Endothelial cell (in vitro differentiated cells): ENCODE measurements at regions not wholly inside any gene's neighbourhood (a gene's known extent, or its start where the extent isn't known, plus 50 kb on each side); places are given as distances from the start of the nearest gene placed in this dataset.

ENCODE experiments used
- DNase-seq: peaks from one replicate; pipeline ENCODE4 v3.0.0; 2021; ENCODE audit warnings: low spot score
- H3K27ac Mint-ChIP-seq: one replicate; pipeline ENCODE4 v1.8.0; 2021; ENCODE audit warnings: mixed read lengths, inconsistent platforms; ENCODE audit not compliant: unreplicated experiment
- H3K27me3 Mint-ChIP-seq: one replicate; pipeline ENCODE4 v1.8.0; 2021; ENCODE audit warnings: mild to moderate bottlenecking, moderate library complexity, mixed read lengths, inconsistent platforms; ENCODE audit not compliant: unreplicated experiment
- H3K36me3 Mint-ChIP-seq: one replicate; pipeline ENCODE4 v1.8.0; 2021; ENCODE audit warnings: mild to moderate bottlenecking, low read depth, mixed read lengths, inconsistent platforms; ENCODE audit not compliant: unreplicated experiment
- H3K4me1 Mint-ChIP-seq: one replicate; pipeline ENCODE4 v1.8.0; 2021; ENCODE audit warnings: mild to moderate bottlenecking, mixed read lengths, inconsistent platforms; ENCODE audit not compliant: unreplicated experiment
- H3K4me3 Mint-ChIP-seq: one replicate; pipeline ENCODE4 v1.8.0; 2021; ENCODE audit warnings: mild to moderate bottlenecking, mixed read lengths, inconsistent platforms; ENCODE audit not compliant: unreplicated experiment
- H3K9me3 Mint-ChIP-seq: one replicate; pipeline ENCODE4 v1.8.0; 2021; ENCODE audit warnings: mixed read lengths, inconsistent platforms; ENCODE audit not compliant: unreplicated experiment
- TF ChIP-seq, protein P1 (sequence below): fragments of 200-600 bp; sonication (generic); IDR thresholded peaks from one replicate; pipeline ENCODE4 v1.5.0; 2021; ENCODE audit warnings: antibody characterized with exemption; ENCODE audit not compliant: unreplicated experiment

DNA sequence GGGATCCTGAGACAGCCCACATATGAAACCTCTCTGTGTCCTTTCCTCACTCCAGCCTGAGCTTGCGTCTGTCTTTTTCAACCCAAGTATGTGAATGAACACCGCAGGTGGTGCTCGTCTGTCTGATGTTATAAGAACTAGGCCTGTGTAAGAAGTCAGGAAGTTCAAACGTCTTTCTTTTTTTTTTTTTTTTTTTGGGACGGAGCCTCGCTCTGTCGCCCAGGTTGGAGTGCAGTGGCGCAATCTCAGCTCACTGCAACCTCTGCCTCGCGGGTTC lies 92.3 kb downstream of the ANKRD10 start:
- H3K27ac Mint-ChIP-seq = no peak overlapping the region
- H3K27me3 Mint-ChIP-seq = no peaks in the 10 kb centered on the region
- DNase-seq = no peak
- no peaks in the 10 kb centered on the region for H3K4me1 Mint-ChIP-seq
- TF ChIP-seq, protein P1, sequence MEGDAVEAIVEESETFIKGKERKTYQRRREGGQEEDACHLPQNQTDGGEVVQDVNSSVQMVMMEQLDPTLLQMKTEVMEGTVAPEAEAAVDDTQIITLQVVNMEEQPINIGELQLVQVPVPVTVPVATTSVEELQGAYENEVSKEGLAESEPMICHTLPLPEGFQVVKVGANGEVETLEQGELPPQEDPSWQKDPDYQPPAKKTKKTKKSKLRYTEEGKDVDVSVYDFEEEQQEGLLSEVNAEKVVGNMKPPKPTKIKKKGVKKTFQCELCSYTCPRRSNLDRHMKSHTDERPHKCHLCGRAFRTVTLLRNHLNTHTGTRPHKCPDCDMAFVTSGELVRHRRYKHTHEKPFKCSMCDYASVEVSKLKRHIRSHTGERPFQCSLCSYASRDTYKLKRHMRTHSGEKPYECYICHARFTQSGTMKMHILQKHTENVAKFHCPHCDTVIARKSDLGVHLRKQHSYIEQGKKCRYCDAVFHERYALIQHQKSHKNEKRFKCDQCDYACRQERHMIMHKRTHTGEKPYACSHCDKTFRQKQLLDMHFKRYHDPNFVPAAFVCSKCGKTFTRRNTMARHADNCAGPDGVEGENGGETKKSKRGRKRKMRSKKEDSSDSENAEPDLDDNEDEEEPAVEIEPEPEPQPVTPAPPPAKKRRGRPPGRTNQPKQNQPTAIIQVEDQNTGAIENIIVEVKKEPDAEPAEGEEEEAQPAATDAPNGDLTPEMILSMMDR = no peak
- H3K9me3 Mint-ChIP-seq = no peaks in the 10 kb centered on the region
- no peaks in the 10 kb centered on the region for H3K36me3 Mint-ChIP-seq
- H3K4me3 Mint-ChIP-seq = no peak overlapping the region

DNA sequence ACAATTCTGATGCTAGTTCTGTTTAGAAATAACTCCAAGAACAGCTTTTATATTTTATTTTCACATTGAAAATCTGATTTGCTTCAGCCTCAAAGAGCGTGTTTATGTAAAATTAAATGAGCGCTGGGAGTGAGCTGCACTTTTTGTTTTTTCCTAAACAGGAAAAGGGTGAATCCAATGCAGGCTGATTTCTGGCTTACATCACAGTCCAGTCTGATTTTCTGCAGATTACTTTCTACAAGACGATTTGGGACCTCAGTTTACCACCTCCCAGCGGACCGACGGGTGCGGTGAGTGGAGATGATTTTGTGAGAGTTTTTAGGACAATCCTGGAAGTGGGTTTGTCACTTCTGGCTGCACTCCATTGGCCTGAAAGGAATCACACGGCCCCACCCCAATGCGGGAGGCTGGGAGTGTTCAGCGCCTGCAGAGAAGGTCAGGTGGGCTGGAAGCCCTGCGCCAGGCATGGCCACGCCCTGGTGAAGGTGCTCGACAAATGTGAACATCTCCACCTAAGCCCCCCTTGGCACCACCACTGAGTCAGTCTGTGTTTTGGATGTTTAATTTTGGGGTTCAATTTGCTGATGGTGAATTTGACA lies 90.1 kb downstream of the ANKRD10 start:
- no peaks in the 10 kb centered on the region for H3K27me3 Mint-ChIP-seq
- H3K9me3 Mint-ChIP-seq = no peaks in the 10 kb centered on the region
- TF ChIP-seq, protein P1 = no peak
- H3K36me3 Mint-ChIP-seq = no peaks in the 10 kb centered on the region
- H3K4me1 Mint-ChIP-seq = no peaks in the 10 kb centered on the region
- no peak for DNase-seq
- no peak overlapping the region for H3K27ac Mint-ChIP-seq
- no peak overlapping the region for H3K4me3 Mint-ChIP-seq

GRCh38 chr13:110825516-110825915 lies 89.4 kb downstream of the ANKRD10 start:
- Mint-ChIP-seq H3K27ac (no peak overlapping the region), H3K27me3 (peaks cover 1% of the 10 kb centered on the region), H3K4me3 (no peak overlapping the region), H3K9me3 (no peaks in the 10 kb centered on the region), H3K4me1 (no peaks in the 10 kb centered on the region), H3K36me3 (no peaks in the 10 kb centered on the region)
- TF ChIP-seq, protein P1 = no peak
- DNase-seq = no peak

DNA sequence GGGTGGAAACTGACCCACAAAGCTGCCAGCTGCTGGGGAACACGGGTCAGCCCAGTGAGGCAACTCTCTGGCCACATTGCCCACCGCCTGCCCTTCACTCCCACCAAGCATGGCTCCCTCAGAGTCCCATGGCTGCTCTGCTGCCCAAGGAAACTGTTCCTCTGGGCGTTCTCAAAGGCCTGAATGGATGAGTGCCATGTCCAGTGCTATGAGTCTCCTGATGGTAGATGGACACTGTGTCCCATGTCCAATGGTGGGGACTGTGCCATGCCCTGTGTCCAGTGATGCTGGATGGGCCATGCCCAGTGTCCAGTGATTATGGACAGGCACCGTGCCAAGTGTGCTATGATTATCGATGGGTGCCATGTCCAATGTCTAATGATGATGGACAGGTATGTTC lies 88.8 kb downstream of the ANKRD10 start:
- H3K27ac Mint-ChIP-seq = no peak overlapping the region
- H3K36me3 Mint-ChIP-seq = no peaks in the 10 kb centered on the region
- H3K27me3 Mint-ChIP-seq = peaks cover 1% of the 10 kb centered on the region
- H3K9me3 Mint-ChIP-seq = no peaks in the 10 kb centered on the region
- DNase-seq = no peak
- TF ChIP-seq, protein P1 = no peak
- H3K4me3 Mint-ChIP-seq = no peak overlapping the region
- H3K4me1 Mint-ChIP-seq = peaks cover 1% of the 10 kb centered on the region

DNA sequence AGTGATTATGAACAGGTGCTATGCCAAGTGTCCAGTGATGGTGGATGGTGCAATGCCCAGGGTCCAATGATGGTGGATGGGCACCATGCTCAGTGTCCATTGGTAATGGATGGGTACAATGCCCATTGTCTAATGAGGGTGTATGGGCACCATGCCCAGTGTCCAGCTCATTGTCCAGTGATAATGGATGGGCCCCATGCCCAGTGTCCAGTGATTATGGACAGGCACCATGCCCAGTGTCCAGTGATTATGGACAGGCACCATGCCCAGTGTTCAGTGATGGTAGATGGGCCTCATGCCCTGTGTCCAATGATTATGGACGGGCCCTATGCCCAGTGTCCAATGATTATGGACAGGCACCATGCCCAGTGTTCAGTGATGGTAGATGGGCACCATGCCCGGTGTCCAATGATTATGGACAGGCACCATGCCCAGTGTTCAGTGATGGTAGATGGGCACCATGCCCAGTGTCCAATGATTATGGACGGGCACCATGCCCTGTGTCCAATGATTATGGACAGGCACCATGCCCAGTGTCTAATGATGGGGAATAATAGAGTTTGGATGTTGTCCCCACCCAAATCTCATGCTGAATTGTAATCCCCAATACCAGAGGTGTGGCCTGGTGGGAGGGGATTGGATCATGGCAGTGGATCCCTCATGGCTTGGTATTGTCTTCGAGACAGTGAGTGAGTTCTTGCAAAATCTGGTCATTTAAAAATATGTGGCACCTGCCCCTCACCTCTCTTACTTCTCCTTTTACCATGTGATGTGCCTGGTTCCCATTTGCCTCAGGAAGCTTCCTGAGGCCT lies 87.8 kb downstream of the ANKRD10 start:
- no peak overlapping the region for H3K27ac Mint-ChIP-seq
- no peak for DNase-seq
- TF ChIP-seq, protein P1 = no peak
- H3K4me1 Mint-ChIP-seq = peaks cover 3% of the 10 kb centered on the region
- H3K36me3 Mint-ChIP-seq = no peaks in the 10 kb centered on the region
- H3K9me3 Mint-ChIP-seq = no peaks in the 10 kb centered on the region
- H3K4me3 Mint-ChIP-seq = no peak overlapping the region
- peaks cover 1% of the 10 kb centered on the region for H3K27me3 Mint-ChIP-seq
